Tibial nerve (tissue), 3 donors: ENCODE measurements at regions not wholly inside any gene's neighbourhood (a gene's known extent, or its start where the extent isn't known, plus 50 kb on each side); places are given as distances from the start of the nearest gene placed in this dataset.
"Not testable (repeated sequence)": the region's sequence is repeated elsewhere in the genome, so short reads cannot be mapped to it uniquely, and the experiment has no call there.

Experiments
- CTCF ChIP-seq, 5 experiments: fragments of 200-600 bp in 3 of 5; fragments of 450-650 bp in 2 of 5; sonication (generic) in 3 of 5; IDR thresholded peaks; one replicate each; pipeline ENCODE4 v1.5.1; 2016 to 2019; ENCODE audit warnings: antibody characterized with exemption in 5 of 5, mild to moderate bottlenecking in 3 of 5, moderate library complexity in 2 of 5
- POLR2A ChIP-seq, 2 donors: fragments of 450-650 bp; IDR thresholded peaks; one replicate each; pipeline ENCODE4 v1.6.1; 2017; ENCODE audit warnings: antibody characterized with exemption in 2 of 2, mild to moderate bottlenecking in 2 of 2, moderate library complexity in 2 of 2

- TF ChIP-seq CTCF, POLR2A (IDR thresholded peaks at IDR 0.05): not testable (repeated sequence)
Observed at GRCh38 chr6:81886909-81887308, 134.4 kb upstream of the TENT5A start.
